ENCODE measurements at regions not wholly inside any gene's neighbourhood (a gene's known extent, or its start where the extent isn't known, plus 50 kb on each side); places are given as distances from the start of the nearest gene placed in this dataset.

GRCh38 chr1:81583878-81584277 is 216.9 kb upstream of the ADGRL2 start:
- no peak for DNase-seq (ENCODE audit: extremely low read depth, low read depth)

GRCh38 chr1:81582467-81582986 is 218.2 kb upstream of the ADGRL2 start:
- DNase-seq (ENCODE audit: extremely low read depth, low read depth): no peak

GRCh38 chr1:81578867-81579266 is 221.9 kb upstream of the ADGRL2 start:
- DNase-seq (ENCODE audit: extremely low read depth, low read depth): no peak

GRCh38 chr1:81577004-81577697 is 223.6 kb upstream of the ADGRL2 start:
- no peak for DNase-seq (ENCODE audit: extremely low read depth, low read depth)

DNA sequence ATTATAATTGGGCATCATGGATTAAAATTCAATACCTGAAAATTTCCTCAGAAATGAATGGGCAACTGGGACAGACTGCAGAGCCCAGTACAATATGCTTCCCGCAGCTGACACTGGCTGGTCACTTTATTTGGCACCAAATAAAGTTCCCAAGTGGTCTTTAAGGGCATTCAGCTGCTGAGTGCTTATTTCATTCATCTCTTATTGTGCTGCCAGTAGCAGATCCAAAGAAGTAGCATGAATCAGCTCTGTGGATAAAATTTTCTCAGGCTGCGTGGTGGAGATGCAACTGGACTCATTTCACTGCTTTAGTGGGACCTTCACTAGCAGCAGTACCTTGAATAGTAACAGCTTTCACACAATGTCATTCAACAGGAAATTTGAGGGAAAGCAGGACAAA is 226.3 kb upstream of the ADGRL2 start:
- no peak for DNase-seq (ENCODE audit: extremely low read depth, low read depth)

- DNase-seq (ENCODE audit: extremely low read depth, low read depth): no peak
Measured at GRCh38 chr1:81573458-81573857, 227.3 kb upstream of the ADGRL2 start.

DNA sequence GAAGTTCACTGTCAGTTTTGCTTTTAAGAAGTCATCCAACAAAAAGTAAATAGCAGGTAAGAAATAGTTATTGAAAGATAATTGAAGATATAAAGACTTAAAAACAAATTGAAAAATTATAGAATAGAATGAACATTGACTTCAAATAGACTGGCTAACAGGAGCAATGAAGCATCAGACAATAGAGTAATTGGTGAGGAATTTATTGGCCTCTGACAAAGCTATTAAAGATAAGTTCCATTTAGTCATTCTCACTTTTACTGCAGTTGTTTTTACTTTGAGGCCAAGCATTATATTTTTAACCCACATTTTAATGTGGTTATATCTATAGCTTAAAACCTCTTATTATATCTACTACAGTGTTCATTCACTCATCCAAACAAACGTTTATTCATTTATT is 228.8 kb upstream of the ADGRL2 start:
- DNase-seq (ENCODE audit: extremely low read depth, low read depth): no peak

- no peak for DNase-seq (ENCODE audit: extremely low read depth, low read depth)
Measured at GRCh38 chr1:81569761-81570160, 231.0 kb upstream of the ADGRL2 start.

DNA sequence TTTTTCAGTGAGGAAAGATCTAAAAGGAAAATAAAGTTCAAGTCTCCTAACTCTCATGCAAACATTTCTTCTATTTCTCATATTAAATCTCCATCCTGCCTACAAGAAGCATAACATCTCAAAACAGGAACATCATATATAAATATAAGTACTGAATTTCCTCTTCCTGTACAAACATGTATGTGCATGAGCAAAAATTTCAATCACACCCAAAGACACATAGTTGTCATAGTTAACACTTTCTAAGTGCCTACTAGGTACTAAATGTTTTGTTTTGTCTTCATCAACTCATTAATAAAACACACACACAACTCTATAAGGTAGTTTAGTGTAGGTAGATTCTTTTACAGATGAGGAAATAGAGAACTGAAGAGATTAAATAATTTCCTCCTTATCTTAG is 237.1 kb upstream of the ADGRL2 start:
- DNase-seq (ENCODE audit: extremely low read depth, low read depth): no peak

DNA sequence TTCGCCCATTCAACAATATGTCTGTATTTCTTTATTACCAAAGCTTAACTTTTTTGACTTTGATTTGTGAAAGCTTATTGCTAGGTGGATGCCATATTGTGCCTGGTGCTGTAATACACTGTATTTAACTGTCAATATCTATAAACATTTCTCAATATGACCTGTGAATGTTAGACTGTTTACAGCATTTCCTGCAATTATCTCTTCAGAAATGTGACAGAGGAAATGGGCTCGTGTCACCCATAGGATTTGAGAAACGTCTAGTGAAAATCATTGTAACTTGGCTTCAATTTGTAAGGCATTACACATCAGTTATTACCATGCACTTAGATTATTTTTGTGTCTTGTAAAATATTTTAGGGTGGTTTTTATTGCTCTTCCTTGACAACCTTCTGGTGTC is 237.8 kb upstream of the ADGRL2 start:
- no peak for DNase-seq (ENCODE audit: extremely low read depth, low read depth)

DNA sequence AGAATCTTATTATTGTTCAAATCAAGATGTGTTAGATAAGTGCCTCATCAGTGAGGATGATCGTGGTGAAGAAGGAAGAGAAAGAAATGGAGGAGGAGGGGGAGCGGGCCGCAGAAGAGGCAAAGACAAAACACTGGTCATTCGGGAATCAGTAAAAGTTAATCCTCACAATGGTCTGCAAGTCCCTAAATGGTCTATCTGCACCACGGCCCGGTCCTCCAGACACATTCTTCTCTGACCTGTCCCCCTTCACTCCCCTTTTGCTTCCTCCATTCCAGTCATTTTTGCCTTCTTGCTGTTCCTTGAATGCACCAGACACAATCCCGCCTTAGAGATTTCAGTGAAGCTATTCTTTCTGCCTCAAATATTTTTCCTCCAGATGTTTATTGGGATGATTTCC is 240.1 kb upstream of the ADGRL2 start:
- DNase-seq (ENCODE audit: extremely low read depth, low read depth): no peak

- DNase-seq (ENCODE audit: extremely low read depth, low read depth): no peak
Measured at GRCh38 chr1:81559662-81560350, 240.9 kb upstream of the ADGRL2 start.

DNA sequence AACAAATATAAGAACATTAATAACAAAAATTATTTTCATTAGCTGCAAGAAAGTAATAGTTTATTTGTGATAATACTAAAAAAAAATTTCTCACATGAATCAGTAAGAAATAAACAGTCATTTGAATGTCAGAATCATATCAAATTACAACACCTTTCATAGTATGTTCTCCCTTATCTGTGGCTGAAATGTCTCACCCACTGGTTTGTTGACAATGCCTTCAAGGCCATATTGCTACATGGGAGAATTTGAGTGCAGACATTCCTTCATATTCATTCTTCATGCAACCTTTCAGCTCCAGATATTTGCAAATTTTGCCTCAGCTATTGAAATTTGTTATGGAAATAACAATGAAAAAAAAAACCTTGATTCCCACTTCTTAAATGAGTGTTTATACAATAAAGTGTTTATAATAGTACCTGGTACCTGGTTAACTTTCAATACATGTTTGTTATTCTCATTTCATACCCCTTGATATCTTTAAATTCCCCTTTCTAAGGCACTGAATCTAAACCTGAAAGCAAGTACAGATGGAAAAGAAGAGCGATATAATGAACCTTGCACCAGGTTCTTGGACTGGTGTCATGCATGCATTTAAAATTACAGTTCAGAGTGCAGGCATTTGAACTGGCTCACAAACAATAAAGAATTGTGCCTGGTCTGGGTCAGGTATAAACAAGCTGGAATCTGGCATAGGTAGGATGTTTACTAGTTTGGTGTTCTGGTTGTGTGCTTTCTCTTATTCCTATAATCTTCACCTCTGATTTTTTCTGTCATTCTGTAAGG is 242.2 kb upstream of the ADGRL2 start:
- no peak for DNase-seq (ENCODE audit: extremely low read depth, low read depth)

- DNase-seq (ENCODE audit: extremely low read depth, low read depth): no peak
Measured at GRCh38 chr1:81556968-81557367, 243.8 kb upstream of the ADGRL2 start.

- DNase-seq (ENCODE audit: extremely low read depth, low read depth): no peak
Measured at GRCh38 chr1:81554534-81554933, 246.2 kb upstream of the ADGRL2 start.

- DNase-seq (ENCODE audit: extremely low read depth, low read depth): no peak
Measured at GRCh38 chr1:81554108-81554507, 246.6 kb upstream of the ADGRL2 start.

- no peak for DNase-seq (ENCODE audit: extremely low read depth, low read depth)
Measured at GRCh38 chr1:81553503-81553902, 247.2 kb upstream of the ADGRL2 start.

- DNase-seq (ENCODE audit: extremely low read depth, low read depth): no peak
Measured at GRCh38 chr1:81551946-81552345, 248.8 kb upstream of the ADGRL2 start.

GRCh38 chr1:81550753-81551152 is 250.0 kb upstream of the ADGRL2 start:
- DNase-seq (ENCODE audit: extremely low read depth, low read depth): no peak

DNA sequence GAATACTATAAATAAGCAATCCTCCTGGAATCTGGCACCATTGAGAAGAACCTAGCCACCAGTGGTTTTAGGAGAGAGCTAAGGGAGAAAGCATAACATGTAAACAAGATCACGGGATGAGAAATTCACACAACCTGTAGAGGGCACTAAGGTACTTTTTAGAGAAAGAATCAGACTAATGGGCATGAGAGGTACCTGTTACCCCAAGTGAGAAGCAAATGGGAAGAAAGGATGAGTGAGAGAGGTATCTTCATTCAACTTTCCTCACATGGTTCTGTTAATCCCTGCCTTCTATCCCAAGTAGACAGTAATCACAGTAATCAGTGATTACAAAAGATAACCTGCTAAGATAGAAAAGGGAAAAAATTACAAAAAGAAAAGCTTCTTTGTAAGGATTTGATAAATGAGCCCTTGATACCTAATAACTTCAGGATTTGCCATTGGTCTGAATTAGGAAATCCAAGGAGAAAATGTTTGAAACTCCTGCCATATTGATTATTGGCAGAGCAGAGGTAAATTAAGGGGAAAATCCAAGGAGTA is 251.1 kb upstream of the ADGRL2 start:
- DNase-seq (ENCODE audit: extremely low read depth, low read depth): peak; percentile 38

GRCh38 chr1:81548918-81549587 is 251.7 kb upstream of the ADGRL2 start:
- no peak for DNase-seq (ENCODE audit: extremely low read depth, low read depth)

Measured in NCI-H460 (cell line).